Endothelial cell of umbilical vein (primary cell): ENCODE measurements at regions not wholly inside any gene's neighbourhood (a gene's known extent, or its start where the extent isn't known, plus 50 kb on each side); places are given as distances from the start of the nearest gene placed in this dataset.

ENCODE experiments used
- EZH2 ChIP-seq: IDR thresholded peaks from 2 replicates; pipeline ENCODE4 v1.6.1; 2012; ENCODE audit warnings: borderline replicate concordance, low read depth, mild to moderate bottlenecking, moderate library complexity, low read length, inconsistent platforms; ENCODE audit not compliant: severe bottlenecking
- JUN ChIP-seq: IDR thresholded peaks from 2 replicates; pipeline ENCODE4 v1.6.1; 2011; ENCODE audit warnings: borderline replicate concordance, low read depth; ENCODE audit not compliant: insufficient read length, insufficient read depth
- MYC ChIP-seq: IDR thresholded peaks from one replicate; pipeline ENCODE4 v1.6.1; 2011; ENCODE audit warnings: mild to moderate bottlenecking, low read depth, low read length
- POLR2A ChIP-seq: IDR thresholded peaks from 2 replicates; pipeline ENCODE4 v1.6.1; 2012; ENCODE audit warnings: low read depth, mild to moderate bottlenecking, control low read depth, low read length
- POLR2AphosphoS5 ChIP-seq: IDR thresholded peaks from 2 replicates; pipeline ENCODE4 v1.6.1; 2012; ENCODE audit warnings: low read depth, mild to moderate bottlenecking, control low read depth, low read length, moderate library complexity; ENCODE audit not compliant: insufficient read depth
- TF ChIP-seq, protein P1 (sequence below), 2 donors: IDR thresholded peaks; 1 replicate in 1 of 2; 2 replicates in 1 of 2; pipeline ENCODE4 v1.5.1; 2011; ENCODE audit warnings: low read length in 2 of 2, mild to moderate bottlenecking in 2 of 2, moderate library complexity in 2 of 2, control low read depth in 1 of 2, inconsistent platforms in 1 of 2, low read depth in 1 of 2; ENCODE audit not compliant: insufficient read depth in 1 of 2; ENCODE audit errors: extremely low read depth in 1 of 2
- TF ChIP-seq, protein P2 (sequence below): IDR thresholded peaks from 2 replicates; pipeline ENCODE4 v1.6.1; 2011; ENCODE audit not compliant: insufficient read depth, insufficient read length

GRCh38 chr3:112718516-112718915 is 77.6 kb upstream of the CCDC80 start:
- TF ChIP-seq, protein P1, sequence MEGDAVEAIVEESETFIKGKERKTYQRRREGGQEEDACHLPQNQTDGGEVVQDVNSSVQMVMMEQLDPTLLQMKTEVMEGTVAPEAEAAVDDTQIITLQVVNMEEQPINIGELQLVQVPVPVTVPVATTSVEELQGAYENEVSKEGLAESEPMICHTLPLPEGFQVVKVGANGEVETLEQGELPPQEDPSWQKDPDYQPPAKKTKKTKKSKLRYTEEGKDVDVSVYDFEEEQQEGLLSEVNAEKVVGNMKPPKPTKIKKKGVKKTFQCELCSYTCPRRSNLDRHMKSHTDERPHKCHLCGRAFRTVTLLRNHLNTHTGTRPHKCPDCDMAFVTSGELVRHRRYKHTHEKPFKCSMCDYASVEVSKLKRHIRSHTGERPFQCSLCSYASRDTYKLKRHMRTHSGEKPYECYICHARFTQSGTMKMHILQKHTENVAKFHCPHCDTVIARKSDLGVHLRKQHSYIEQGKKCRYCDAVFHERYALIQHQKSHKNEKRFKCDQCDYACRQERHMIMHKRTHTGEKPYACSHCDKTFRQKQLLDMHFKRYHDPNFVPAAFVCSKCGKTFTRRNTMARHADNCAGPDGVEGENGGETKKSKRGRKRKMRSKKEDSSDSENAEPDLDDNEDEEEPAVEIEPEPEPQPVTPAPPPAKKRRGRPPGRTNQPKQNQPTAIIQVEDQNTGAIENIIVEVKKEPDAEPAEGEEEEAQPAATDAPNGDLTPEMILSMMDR (IDR thresholded peaks at IDR 0.05; ENCODE audit: extremely low read depth in 1 of 2, insufficient read depth in 1 of 2, low read depth in 1 of 2, low read length in 2 of 2): no peak
- TF ChIP-seq POLR2AphosphoS5 (no peak), POLR2A (no peak), EZH2 (no peak), MYC (no peak), JUN (no peak)
- TF ChIP-seq, protein P2, sequence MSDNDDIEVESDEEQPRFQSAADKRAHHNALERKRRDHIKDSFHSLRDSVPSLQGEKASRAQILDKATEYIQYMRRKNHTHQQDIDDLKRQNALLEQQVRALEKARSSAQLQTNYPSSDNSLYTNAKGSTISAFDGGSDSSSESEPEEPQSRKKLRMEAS: no peak
